ENCODE measurements at regions not wholly inside any gene's neighbourhood (a gene's known extent, or its start where the extent isn't known, plus 50 kb on each side); places are given as distances from the start of the nearest gene placed in this dataset.

DNA sequence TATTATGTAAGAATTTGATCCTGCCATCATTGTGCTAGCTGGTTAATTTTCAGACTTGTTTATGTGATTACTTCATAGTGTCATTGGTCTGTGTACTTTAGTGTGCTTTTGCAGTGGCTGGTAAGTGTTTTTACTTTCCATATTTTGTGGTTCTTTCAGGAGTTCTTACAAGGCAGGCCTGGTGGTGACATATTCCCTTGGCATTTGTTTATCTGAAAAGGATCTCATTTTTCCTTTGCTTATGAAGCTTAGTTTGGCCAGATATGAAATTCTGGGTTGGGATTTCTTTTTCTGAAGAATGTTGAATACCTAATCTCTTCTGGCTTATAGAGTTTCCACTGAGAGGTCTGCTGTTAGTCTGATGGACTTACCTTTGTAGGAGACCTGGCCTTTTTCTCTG is 72.8 kb upstream of the MC4R start (continued):
- TF ChIP-seq, protein P1, sequence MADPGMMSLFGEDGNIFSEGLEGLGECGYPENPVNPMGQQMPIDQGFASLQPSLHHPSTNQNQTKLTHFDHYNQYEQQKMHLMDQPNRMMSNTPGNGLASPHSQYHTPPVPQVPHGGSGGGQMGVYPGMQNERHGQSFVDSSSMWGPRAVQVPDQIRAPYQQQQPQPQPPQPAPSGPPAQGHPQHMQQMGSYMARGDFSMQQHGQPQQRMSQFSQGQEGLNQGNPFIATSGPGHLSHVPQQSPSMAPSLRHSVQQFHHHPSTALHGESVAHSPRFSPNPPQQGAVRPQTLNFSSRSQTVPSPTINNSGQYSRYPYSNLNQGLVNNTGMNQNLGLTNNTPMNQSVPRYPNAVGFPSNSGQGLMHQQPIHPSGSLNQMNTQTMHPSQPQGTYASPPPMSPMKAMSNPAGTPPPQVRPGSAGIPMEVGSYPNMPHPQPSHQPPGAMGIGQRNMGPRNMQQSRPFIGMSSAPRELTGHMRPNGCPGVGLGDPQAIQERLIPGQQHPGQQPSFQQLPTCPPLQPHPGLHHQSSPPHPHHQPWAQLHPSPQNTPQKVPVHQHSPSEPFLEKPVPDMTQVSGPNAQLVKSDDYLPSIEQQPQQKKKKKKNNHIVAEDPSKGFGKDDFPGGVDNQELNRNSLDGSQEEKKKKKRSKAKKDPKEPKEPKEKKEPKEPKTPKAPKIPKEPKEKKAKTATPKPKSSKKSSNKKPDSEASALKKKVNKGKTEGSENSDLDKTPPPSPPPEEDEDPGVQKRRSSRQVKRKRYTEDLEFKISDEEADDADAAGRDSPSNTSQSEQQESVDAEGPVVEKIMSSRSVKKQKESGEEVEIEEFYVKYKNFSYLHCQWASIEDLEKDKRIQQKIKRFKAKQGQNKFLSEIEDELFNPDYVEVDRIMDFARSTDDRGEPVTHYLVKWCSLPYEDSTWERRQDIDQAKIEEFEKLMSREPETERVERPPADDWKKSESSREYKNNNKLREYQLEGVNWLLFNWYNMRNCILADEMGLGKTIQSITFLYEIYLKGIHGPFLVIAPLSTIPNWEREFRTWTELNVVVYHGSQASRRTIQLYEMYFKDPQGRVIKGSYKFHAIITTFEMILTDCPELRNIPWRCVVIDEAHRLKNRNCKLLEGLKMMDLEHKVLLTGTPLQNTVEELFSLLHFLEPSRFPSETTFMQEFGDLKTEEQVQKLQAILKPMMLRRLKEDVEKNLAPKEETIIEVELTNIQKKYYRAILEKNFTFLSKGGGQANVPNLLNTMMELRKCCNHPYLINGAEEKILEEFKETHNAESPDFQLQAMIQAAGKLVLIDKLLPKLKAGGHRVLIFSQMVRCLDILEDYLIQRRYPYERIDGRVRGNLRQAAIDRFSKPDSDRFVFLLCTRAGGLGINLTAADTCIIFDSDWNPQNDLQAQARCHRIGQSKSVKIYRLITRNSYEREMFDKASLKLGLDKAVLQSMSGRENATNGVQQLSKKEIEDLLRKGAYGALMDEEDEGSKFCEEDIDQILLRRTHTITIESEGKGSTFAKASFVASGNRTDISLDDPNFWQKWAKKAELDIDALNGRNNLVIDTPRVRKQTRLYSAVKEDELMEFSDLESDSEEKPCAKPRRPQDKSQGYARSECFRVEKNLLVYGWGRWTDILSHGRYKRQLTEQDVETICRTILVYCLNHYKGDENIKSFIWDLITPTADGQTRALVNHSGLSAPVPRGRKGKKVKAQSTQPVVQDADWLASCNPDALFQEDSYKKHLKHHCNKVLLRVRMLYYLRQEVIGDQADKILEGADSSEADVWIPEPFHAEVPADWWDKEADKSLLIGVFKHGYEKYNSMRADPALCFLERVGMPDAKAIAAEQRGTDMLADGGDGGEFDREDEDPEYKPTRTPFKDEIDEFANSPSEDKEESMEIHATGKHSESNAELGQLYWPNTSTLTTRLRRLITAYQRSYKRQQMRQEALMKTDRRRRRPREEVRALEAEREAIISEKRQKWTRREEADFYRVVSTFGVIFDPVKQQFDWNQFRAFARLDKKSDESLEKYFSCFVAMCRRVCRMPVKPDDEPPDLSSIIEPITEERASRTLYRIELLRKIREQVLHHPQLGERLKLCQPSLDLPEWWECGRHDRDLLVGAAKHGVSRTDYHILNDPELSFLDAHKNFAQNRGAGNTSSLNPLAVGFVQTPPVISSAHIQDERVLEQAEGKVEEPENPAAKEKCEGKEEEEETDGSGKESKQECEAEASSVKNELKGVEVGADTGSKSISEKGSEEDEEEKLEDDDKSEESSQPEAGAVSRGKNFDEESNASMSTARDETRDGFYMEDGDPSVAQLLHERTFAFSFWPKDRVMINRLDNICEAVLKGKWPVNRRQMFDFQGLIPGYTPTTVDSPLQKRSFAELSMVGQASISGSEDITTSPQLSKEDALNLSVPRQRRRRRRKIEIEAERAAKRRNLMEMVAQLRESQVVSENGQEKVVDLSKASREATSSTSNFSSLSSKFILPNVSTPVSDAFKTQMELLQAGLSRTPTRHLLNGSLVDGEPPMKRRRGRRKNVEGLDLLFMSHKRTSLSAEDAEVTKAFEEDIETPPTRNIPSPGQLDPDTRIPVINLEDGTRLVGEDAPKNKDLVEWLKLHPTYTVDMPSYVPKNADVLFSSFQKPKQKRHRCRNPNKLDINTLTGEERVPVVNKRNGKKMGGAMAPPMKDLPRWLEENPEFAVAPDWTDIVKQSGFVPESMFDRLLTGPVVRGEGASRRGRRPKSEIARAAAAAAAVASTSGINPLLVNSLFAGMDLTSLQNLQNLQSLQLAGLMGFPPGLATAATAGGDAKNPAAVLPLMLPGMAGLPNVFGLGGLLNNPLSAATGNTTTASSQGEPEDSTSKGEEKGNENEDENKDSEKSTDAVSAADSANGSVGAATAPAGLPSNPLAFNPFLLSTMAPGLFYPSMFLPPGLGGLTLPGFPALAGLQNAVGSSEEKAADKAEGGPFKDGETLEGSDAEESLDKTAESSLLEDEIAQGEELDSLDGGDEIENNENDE (IDR thresholded peaks at IDR 0.05; ENCODE audit: insufficient replicate concordance, low read length), result no peak
- no peak for TF ChIP-seq POLR2A (IDR thresholded peaks at IDR 0.05; ENCODE audit: control extremely low read depth in 1 of 2, low read depth in 2 of 2, low read length in 2 of 2)
- TF ChIP-seq ZNF274 (IDR thresholded peaks at IDR 0.05; ENCODE audit: borderline replicate concordance, extremely low read depth, low read length), result no peak
- no peak for TF ChIP-seq TAF7 (optimal IDR thresholded peaks at IDR 0.05; ENCODE audit: borderline replicate concordance, low read depth, low read length)
- TF ChIP-seq POLR2AphosphoS5 (IDR thresholded peaks at IDR 0.05; ENCODE audit: low read depth, low read length), result no peak
- TF ChIP-seq SP4 (IDR thresholded peaks at IDR 0.05; ENCODE audit: low read length), result no peak
- no peak for TF ChIP-seq TEAD4 (IDR thresholded peaks at IDR 0.05; ENCODE audit: low read depth, low read length)
- TF ChIP-seq CHD1 (IDR thresholded peaks at IDR 0.05; ENCODE audit: low read depth, low read length), result no peak
- no peak for TF ChIP-seq SIN3A (conservative IDR thresholded peaks at IDR 0.05 in 1 of 2, IDR thresholded peaks at IDR 0.05 in 1 of 2; ENCODE audit: low read depth in 1 of 2, low read length in 2 of 2)
- TF ChIP-seq RXRA (IDR thresholded peaks at IDR 0.05; ENCODE audit: insufficient read depth, low read depth, low read length), result no peak
- no peak for TF ChIP-seq KDM5A (IDR thresholded peaks at IDR 0.05; ENCODE audit: low read length)

All from H1 (cell line).